ENCODE measurements at regions not wholly inside any gene's neighbourhood (a gene's known extent, or its start where the extent isn't known, plus 50 kb on each side); places are given as distances from the start of the nearest gene placed in this dataset.
A peak's percentile ranks its signal among the peaks of the same experiment; 100 is the strongest.

DNA sequence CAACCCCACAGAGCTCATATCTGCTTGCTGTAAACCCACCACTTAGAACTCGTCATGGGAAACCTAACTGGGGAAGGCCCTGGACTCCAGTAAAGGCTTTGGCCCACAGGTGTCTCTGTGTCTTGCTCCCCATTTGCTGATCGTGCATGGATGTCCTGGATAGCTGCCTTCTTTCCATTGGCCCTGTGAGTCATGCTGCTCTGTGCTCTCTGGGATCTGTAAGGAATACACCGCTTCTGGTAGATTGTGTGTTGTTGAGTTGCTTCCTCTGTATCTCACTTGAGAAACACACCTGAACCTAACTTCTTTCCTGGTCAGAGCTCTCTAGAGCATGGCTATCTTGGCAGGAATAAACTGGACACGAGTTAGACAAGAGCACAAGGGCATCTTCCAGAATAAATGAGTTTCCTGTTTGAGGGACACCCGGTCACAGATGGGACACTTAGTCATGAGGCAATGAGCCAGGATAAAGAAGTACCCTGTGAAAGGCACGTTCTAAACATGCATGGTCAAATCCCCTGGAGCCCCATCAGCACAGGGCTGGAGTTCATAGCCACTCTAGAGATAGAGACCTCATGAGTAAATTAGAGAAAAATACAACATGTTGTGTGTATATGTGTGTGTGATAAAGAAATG lies 99.6 kb upstream of the TMEM170B start:
- in situ Hi-C loops (cut with HindIII; ENCODE audit: extremely low pct_ligation_motif_present, low pct_unique_long_range_greater_than_20kb) (no loop called here), intact Hi-C loops (cut with micrococcal nuclease; ENCODE audit: unreplicated experiment) (no loop called here)
- Histone ChIP-seq H3K79me2 (ENCODE audit: insufficient read depth, low read length) (no peaks in the 10 kb centered on the region), H3K27ac (ENCODE audit: extremely low read length, insufficient read depth, low read length) (no peak overlapping the region), H3K4me2 (ENCODE audit: low read depth, low read length) (no peak overlapping the region), H3K27me3 (ENCODE audit: control insufficient read depth in 1 of 2, insufficient read depth in 2 of 2, low read length in 2 of 2) (no peaks in the 10 kb centered on the region), H3K4me1 (ENCODE audit: insufficient read depth, low read length) (peaks cover 51% of the 10 kb centered on the region), H3K36me3 (replicated peaks in 1 of 2; ENCODE audit: control insufficient read depth in 1 of 2, insufficient read depth in 2 of 2, low read length in 2 of 2) (no peaks in the 10 kb centered on the region), H4K20me1 (ENCODE audit: insufficient read depth, low read length) (no peaks in the 10 kb centered on the region), H3K9ac (ENCODE audit: insufficient read depth, low read depth, low read length) (no peak overlapping the region), H2AFZ (ENCODE audit: low read length) (no peak overlapping the region), H3K9me3 (ENCODE audit: low read length) (no peaks in the 10 kb centered on the region), H3K4me3 (replicated peaks in 1 of 3; ENCODE audit: insufficient read depth in 1 of 3, low read depth in 2 of 3, low read length in 3 of 3) (no peak overlapping the region)
- 92% methylated on average over 6 of the region's 6 CpGs for WGBS (ENCODE audit: low lambda C conversion rate)
- no TSS peak for BruUV-seq (replicated peaks)
- POLR2A ChIA-PET = no interaction called here
- ATAC-seq = no peak
- DNase-seq (ENCODE audit: low spot score) = no peak
- TF ChIP-seq ATF7 (IDR thresholded peaks at IDR 0.05) = no peak
- 0 out of 2 replicates have a peak, but pooled peaks have one; percentile 37 for TF ChIP-seq ATF7 (CRISPR knock-in tag; IDR thresholded peaks at IDR 0.05)
- TF ChIP-seq KDM5A (IDR thresholded peaks at IDR 0.05; ENCODE audit: borderline replicate concordance, low read length) = no peak
- TF ChIP-seq ZNF556 (CRISPR knock-in tag; IDR thresholded peaks at IDR 0.05; ENCODE audit: borderline replicate concordance) = 0 out of 2 replicates have a peak, but pooled peaks have one; percentile 39
- CTCF ChIA-PET (ENCODE audit: low intra/inter-chr PET ratio, low total read pairs) = no interaction called here
- no peak for FAIRE-seq

DNA sequence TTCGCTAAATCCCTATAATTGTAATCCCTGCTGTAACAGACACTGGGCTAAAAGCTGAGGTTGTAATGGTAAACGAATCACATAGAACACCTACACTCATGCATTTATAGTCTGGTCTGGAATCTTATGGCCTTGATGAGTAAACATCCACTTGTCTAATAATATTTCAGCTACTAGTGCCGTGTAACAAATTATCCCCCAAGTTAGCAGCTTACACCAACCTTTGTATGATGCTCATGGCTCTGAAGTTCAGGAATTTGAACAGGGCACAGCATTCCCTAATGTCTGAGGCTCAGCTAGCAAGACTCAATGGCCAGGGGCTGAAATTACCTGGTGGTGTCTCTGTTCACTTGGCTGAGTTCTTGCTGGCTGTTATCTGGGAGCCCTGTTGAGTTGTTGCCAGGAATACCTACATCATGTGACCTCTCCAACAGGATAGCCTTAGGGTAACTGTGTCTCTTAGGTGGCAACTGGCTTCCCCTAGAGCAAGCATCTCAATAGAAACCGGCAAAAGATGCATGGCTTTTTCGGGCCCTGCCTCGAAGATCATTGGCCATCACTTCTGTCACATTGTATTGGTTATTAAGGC lies 100.9 kb upstream of the TMEM170B start:
- ChIA-PET CTCF (ENCODE audit: low intra/inter-chr PET ratio, low total read pairs) (no interaction called here), POLR2A (no interaction called here)
- intact Hi-C loops (cut with micrococcal nuclease; ENCODE audit: unreplicated experiment) = no loop called here
- DNase-seq (ENCODE audit: low spot score) (no peak), FAIRE-seq (no peak), ATAC-seq (no peak)
- no peaks in the 10 kb centered on the region for H3K79me2 ChIP-seq (ENCODE audit: insufficient read depth, low read length)
- no TSS peak for BruUV-seq (replicated peaks)
- no peaks in the 10 kb centered on the region for H3K36me3 ChIP-seq (replicated peaks in 1 of 2; ENCODE audit: control insufficient read depth in 1 of 2, insufficient read depth in 2 of 2, low read length in 2 of 2)
- no peak overlapping the region for H3K4me2 ChIP-seq (ENCODE audit: low read depth, low read length)
- H3K9ac ChIP-seq (ENCODE audit: insufficient read depth, low read depth, low read length) = no peak overlapping the region
- in situ Hi-C loops (cut with HindIII; ENCODE audit: extremely low pct_ligation_motif_present, low pct_unique_long_range_greater_than_20kb) = no loop called here
- peaks cover 59% of the 10 kb centered on the region for H3K4me1 ChIP-seq (ENCODE audit: insufficient read depth, low read length)
- no peaks in the 10 kb centered on the region for H3K27me3 ChIP-seq (ENCODE audit: control insufficient read depth in 1 of 2, insufficient read depth in 2 of 2, low read length in 2 of 2)
- no peak overlapping the region for H2AFZ ChIP-seq (ENCODE audit: low read length)
- no peaks in the 10 kb centered on the region for H3K9me3 ChIP-seq (ENCODE audit: low read length)
- no peak overlapping the region for H3K4me3 ChIP-seq (replicated peaks in 1 of 3; ENCODE audit: insufficient read depth in 1 of 3, low read depth in 2 of 3, low read length in 3 of 3)
- no peaks in the 10 kb centered on the region for H4K20me1 ChIP-seq (ENCODE audit: insufficient read depth, low read length)
- 98% methylated on average over 6 of the region's 6 CpGs for WGBS (ENCODE audit: low lambda C conversion rate)
- H3K27ac ChIP-seq (ENCODE audit: extremely low read length, insufficient read depth, low read length) = no peak overlapping the region
- TF ChIP-seq RBAK (CRISPR knock-in tag; IDR thresholded peaks at IDR 0.05) = peak; percentile 94
- TF ChIP-seq SMAD1 (CRISPR knock-in tag; IDR thresholded peaks at IDR 0.05; ENCODE audit: borderline replicate concordance, low read depth) = no peak
- no peak for TF ChIP-seq XBP1 (CRISPR knock-in tag; IDR thresholded peaks at IDR 0.05)
- TF ChIP-seq, protein P1, sequence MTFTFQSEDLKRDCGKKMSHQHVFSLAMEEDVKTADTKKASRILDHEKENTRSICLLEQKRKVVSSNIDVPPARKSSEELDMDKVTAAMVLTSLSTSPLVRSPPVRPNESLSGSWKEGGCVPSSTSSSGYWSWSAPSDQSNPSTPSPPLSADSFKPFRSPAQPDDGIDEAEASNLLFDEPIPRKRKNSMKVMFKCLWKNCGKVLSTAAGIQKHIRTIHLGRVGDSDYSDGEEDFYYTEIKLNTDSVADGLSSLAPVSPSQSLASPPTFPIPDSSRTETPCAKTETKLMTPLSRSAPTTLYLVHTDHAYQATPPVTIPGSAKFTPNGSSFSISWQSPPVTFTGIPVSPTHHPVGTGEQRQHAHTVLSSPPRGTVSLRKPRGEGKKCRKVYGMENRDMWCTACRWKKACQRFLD (CRISPR knock-in tag; IDR thresholded peaks at IDR 0.05; ENCODE audit: borderline replicate concordance) = no peak
- TF ChIP-seq ZNF354B (CRISPR knock-in tag; IDR thresholded peaks at IDR 0.05) = 0 out of 2 replicates have a peak, but pooled peaks have one; percentile 34
- TF ChIP-seq, protein P2, sequence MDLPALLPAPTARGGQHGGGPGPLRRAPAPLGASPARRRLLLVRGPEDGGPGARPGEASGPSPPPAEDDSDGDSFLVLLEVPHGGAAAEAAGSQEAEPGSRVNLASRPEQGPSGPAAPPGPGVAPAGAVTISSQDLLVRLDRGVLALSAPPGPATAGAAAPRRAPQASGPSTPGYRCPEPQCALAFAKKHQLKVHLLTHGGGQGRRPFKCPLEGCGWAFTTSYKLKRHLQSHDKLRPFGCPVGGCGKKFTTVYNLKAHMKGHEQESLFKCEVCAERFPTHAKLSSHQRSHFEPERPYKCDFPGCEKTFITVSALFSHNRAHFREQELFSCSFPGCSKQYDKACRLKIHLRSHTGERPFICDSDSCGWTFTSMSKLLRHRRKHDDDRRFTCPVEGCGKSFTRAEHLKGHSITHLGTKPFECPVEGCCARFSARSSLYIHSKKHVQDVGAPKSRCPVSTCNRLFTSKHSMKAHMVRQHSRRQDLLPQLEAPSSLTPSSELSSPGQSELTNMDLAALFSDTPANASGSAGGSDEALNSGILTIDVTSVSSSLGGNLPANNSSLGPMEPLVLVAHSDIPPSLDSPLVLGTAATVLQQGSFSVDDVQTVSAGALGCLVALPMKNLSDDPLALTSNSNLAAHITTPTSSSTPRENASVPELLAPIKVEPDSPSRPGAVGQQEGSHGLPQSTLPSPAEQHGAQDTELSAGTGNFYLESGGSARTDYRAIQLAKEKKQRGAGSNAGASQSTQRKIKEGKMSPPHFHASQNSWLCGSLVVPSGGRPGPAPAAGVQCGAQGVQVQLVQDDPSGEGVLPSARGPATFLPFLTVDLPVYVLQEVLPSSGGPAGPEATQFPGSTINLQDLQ (CRISPR knock-in tag; IDR thresholded peaks at IDR 0.05) = no peak

Data from HepG2 (cell line).